SU-DHL-6 (cell line): ENCODE measurements at regions not wholly inside any gene's neighbourhood (a gene's known extent, or its start where the extent isn't known, plus 50 kb on each side); places are given as distances from the start of the nearest gene placed in this dataset.

Source experiments
- EZH2phosphoT487 ChIP-seq: fragments of 200-600 bp; sonication (generic), shearing (Covaris generic); conservative IDR thresholded peaks from 2 replicates; pipeline ENCODE4 v1.6.1; 2018; ENCODE audit warnings: mild to moderate bottlenecking, antibody characterized with exemption, low read length, moderate library complexity, mixed read lengths
- TF ChIP-seq, protein P1 (sequence below): fragments of 200-600 bp; sonication (generic); IDR thresholded peaks from one replicate; pipeline ENCODE4 v1.5.1; 2017; ENCODE audit warnings: antibody characterized with exemption, mild to moderate bottlenecking, low read length, moderate library complexity; ENCODE audit not compliant: insufficient read depth, poor library complexity, severe bottlenecking

DNA sequence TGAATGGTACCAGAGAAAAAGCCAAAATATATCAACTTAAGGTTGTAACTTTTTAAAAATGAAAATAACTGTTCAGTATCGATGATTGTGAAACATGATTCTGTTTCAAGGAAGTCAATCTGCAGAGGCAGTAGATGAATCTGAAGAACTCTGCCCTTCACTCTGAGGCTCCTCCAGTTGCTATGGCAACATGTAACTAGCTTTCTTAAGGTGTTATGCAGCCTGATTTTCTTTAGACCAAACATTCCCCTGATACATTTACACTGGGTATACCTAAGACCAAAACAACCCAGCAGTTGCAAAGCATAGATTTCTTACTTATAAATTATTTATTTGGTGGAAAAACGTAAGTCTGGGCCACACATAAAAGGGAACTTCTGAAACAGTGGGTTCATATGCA is 133.6 kb upstream of the RASGEF1B start:
- TF ChIP-seq, protein P1, sequence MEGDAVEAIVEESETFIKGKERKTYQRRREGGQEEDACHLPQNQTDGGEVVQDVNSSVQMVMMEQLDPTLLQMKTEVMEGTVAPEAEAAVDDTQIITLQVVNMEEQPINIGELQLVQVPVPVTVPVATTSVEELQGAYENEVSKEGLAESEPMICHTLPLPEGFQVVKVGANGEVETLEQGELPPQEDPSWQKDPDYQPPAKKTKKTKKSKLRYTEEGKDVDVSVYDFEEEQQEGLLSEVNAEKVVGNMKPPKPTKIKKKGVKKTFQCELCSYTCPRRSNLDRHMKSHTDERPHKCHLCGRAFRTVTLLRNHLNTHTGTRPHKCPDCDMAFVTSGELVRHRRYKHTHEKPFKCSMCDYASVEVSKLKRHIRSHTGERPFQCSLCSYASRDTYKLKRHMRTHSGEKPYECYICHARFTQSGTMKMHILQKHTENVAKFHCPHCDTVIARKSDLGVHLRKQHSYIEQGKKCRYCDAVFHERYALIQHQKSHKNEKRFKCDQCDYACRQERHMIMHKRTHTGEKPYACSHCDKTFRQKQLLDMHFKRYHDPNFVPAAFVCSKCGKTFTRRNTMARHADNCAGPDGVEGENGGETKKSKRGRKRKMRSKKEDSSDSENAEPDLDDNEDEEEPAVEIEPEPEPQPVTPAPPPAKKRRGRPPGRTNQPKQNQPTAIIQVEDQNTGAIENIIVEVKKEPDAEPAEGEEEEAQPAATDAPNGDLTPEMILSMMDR, result no peak
- no peak for TF ChIP-seq EZH2phosphoT487
